Stimulated activated CD8-positive, alpha-beta memory T cell treated with anti-CD3 and anti-CD28 coated beads, Interleukin-12 subunit alpha, Interleukin-12 subunit beta, amount 100 ng/mL, for 24 hours (primary cell): ENCODE measurements at regions not wholly inside any gene's neighbourhood (a gene's known extent, or its start where the extent isn't known, plus 50 kb on each side); places are given as distances from the start of the nearest gene placed in this dataset.
"Not testable (repeated sequence)": the region's sequence is repeated elsewhere in the genome, so short reads cannot be mapped to it uniquely, and the experiment has no call there.

Source experiments
- DNase-seq: peaks from one replicate; pipeline ENCODE4 v3.0.0-alpha.2; 2020; ENCODE audit errors: extremely low read depth

DNA sequence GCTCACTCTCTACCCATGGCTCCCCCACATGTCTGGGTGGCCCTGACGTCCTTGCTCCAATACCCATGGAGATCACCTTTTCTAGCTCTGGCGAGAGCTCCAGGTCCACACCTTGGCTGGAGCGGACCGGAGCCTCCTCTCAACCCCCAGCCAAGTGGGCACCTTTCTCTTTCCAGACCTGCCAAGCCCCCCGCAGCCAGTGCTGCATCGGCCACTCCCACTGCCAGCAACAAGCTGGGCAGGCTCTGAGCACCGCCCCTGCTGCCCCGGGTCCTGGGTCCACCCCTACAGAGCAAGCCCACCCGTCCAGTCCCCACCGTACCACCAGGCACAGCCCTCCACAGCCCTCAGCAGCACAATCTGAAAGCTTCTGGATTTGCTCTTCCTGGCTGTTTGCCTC, 98.2 kb upstream of the C14orf180 start:
- no peak for DNase-seq

DNA sequence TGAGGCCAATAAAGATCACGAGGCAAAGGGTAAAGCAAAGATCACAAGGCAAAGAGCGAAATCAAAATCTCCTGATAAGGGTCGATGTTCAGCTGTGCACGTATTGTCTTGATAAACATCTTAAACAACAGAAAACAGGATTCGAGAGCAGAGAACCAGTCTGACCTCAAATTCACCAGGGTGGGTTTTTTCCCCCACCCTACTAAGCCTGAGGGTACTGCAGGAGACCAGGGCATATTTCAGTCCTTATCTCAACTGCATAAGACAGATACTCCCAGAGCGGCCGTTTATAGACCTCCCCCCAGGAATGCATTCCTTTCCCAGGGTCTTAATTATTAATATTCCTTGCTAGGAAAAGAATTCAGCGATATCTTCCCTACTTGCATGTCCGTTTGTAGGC, 97.5 kb upstream of the C14orf180 start:
- DNase-seq, result not testable (repeated sequence)

DNA sequence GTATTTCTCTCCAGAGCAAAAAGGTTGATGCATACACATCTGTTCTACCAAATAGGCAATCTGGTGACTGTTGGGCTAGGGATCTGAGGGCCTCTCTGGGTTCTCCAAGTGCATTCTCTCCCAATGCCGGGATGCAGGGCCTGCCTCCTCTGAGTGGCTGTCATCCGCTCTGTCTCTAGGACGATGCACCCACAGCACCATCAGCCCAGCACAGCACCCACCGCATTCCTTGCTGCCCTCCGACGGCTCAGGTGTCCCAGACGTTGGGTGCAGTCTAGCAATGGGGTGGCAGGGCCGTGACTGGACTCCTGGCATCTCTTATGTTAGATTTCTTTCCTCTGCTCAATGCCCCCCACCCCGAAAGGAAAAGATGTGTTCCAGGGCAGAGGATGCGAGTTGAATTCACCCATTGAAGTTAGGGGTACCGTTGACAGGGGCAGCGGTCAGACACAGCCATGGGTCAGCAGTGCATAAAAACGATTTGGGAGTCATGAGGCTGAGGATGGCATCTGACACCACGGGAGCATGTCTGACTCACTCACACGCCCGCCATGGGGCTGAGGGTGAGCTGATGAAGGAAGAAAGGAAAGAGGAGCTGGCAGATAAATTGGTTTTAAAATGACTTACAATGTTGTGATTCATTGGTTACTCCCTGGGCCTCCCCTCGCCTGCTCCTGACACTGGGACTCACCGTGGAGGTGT, 93.2 kb upstream of the C14orf180 start:
- no peak for DNase-seq

DNA sequence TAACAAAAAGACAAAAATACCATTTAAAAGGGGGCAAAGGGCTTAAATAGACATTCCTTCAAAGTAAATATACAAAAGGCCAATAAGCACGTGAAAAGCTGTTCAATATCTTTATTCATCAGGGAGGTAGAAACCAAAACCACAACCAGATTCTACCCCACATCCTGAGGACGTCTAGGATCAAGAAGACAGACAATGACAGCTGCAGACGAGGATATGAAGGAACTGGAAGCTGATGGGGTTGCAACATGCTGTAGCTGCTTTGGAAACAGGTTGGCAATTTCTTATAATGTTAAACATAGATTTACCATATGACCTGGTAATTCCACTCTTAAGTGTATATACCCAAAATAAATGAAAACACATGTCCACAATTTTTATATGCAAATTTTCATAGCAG, 85.1 kb upstream of the C14orf180 start:
- no peak for DNase-seq

DNA sequence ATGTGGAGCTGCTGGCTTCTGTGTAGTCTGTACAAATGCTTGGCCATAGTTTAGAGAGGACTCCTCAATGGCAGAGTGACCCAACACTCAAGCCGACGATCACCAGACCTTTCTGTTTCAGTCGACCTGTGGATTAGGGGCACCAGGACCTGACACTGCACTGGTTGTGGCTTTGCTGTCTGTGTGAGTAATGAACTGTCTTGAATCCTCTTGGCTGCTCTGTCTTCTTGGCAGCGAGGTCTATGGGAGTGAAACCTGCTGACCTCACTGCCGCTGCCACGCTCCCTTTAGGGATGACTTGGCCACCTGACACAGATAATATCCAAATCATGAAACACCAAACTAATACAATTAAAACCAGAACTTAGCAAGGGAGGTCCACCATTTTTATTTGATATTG, 83.5 kb upstream of the C14orf180 start:
- DNase-seq, result no peak

DNA sequence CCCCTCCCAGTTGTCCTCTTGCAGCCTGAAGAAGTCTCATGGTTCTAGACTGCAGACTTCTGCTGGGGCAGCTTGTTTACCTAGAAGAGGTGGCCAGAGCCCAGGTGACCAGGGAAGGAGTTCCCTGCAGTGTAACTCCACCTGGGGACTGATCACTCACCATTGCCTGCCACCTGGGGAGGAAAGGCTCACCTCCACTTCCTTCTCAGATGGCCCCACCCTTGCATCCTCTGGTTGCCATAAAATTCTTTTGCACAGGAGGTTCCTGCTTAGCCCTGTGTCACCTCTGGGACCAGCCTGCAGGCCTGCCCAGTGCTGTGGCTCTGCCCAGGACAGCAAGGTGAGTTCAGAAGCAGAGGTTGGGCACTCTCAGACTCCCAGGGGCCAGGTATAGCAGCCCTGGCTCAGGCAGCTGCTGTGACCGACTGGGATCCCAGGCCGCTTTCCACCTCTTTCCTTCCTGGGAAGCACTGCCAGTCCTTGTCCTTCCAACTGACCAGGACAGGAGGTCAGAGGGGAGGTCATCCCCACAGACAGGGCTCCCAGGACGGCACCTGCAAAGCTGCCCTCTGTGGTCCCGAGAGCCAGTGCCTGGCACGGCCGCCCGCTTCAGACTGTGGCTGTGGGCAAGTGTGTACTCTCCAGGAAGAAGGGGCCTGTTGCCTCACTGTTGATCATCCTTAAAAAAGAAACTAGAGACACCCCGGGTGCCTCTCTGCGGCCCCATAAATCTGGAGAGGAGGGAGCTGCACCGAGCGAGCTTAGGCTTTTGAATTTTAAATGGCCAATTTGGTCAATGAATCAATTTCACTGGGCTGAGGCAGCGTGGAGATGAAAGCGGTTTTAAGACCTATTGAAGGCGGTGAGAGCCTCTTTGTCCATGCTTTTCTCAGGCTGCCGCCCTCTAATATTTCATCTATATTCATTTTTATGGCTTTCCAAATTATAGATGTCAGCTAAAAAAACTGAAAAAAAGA, 79.5 kb upstream of the C14orf180 start:
- no peak for DNase-seq

DNA sequence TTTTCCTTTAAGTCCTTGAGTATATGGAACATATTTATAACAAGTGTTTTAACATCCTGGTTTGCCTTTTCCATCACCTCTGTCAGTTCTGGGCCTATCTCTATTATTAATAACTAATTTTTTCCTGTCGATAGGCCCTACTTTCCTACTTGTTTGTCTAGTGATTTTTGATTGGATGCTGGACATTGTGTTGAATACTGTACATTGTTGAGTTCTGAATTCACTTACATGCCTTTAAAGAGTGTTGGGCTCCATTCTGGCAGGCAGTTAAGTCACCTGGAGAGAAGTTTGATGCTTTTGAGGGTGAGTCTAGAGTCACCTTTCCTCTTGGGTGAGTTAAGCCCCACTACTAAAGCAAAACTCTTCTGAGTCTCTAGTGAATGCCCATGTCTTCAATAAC, 77.5 kb upstream of the C14orf180 start:
- DNase-seq, result no peak

DNA sequence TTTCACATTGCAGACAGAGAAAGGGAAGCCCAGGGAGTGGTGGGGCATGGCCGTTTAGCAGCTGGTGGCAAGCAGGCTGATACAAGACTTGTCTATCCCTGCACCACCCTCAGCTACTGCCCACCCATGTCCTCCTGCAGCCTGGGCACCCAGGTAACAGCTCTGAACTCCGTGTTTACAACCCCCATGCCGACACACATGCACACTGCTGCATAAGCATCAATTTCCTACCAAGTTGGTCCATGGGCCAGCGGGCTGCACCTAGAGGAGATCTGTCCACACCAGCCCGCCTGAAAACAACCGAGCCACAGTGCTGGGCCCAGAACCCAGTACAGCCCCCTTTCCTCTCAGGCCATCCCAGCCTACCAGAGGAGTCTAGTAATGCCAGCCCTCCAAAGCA, 75.9 kb upstream of the C14orf180 start:
- no peak for DNase-seq

DNA sequence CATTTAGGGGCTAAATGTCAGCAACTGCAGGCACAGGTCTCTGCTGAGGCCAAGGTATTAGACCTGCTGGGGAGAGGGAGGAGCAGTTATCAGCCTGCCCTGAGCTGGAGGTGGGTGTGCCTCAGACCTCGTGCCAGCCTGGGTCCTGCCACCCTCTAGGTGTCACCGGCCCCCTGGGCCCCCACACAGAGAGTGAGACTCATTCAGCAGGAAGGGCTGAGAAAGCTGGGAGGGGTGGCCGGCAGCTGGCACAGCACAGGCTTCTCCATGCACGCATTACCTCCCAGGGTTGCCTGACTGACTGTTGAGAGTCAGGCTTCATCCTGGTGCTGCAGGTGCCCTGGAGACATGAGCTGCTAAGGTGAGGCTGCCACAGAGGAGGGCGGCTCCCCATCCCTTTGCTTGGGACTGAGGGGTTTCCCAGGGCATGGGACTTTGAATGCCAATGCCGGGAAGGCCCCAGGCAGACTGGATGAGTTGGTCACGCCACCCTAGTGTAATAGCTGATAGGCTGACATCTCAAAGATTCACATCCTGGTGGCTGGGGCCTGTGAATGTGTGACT, 75.3 kb upstream of the C14orf180 start:
- DNase-seq, result no peak

DNA sequence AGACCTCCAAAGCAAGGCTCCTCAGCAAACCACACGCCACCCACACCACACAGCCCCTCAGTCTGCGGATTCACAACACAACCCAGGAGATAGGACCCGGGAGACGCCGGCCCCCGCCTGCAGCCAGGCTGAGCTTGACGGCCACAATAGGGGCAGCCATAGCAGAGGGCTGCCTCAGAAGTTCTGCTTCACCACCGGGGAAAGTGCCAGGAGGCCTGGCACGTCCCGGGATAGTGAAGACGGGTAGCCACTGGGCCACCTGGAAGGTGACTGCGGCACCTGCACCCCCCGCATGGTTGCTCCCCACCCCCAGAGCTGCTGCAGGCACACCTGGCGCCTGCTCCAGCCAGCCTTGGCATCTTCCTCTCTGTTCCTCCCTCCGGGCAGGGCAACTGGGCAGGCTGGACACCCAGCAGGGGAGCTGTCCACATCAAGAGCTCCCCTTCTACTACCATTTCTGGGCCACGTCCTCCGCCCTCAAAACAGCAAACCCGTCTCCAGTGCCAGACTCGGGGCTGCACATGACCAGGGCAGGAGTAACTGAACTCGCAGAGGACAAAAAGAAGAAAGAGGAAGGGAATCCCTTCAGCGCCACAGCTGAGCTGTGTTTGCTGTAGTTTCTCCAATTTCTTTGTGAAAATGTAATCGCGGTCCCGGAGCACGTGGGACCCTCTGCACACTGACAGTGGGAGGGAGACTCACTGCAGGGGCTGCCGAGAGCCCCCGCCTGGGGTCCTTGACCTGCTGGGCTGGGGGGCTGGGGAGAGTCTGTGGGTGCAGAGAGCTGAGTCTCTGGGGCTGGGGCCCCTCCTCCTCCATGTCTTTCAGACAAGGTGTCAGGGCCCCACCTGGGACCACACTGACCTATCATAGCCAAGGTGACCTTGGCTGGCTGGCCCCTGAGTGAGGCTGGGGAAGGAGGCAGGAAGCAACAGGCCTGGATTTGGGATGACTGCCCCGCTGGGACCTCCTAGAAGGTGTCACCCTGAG, 74.2 kb upstream of the C14orf180 start:
- DNase-seq, result no peak

DNA sequence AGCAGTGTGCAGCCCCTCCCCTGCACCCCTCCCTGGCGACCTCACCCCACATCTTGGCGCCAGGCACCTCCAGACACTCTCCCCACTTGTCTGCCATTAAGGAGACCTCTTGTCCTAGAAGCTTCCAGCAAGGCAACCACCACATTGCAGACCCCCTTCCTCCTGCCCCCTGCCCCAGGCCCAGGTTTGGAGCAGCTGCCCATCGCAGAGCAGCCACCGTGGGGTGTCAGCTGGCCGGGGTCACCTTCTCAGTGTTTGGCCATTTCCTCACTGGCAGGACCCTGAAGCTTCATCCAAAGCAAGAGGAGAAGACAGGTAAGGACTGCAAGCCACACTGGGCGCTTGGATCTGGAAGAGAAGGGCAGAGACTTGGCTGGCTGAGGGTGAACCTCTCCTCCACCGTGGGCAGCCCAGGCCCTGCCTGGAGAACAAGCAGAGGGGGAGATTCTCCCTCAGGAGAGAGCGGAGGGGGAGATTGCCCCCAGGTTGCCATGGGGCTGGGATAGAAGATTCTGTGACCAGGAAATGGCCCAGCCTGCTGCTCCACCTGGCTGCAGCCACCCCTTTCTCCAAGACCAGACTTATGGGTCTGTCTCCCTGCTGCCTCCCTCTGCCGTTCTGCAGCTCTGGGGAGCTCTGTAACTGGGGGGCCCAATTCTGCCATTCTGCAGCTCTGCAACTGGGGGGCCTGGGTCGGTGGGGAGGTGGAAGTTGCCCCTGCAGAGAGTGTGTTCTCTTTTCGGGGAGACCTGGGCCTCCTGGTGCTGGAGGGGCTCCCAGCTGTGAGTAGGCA, 72.9 kb upstream of the C14orf180 start:
- DNase-seq, result no peak

DNA sequence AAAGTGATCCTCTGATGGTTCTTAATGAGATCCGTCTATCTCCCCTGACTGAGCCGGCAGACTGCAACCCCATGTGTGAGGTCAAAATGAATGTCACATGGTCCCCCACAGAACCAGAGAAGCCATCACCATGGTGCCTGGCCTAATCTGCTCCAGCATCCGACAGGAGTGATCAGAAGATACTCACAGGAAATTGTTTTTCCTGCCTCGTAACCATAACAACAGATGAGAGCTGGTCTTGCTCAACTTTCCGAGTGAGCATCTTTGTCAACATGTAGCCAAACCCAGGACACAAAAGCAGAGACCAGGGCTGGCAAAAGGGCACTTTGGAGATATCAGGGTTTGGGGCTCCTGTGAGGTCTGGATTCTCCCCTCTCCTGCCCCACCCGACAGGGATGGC, 72.1 kb upstream of the C14orf180 start:
- no peak for DNase-seq

DNA sequence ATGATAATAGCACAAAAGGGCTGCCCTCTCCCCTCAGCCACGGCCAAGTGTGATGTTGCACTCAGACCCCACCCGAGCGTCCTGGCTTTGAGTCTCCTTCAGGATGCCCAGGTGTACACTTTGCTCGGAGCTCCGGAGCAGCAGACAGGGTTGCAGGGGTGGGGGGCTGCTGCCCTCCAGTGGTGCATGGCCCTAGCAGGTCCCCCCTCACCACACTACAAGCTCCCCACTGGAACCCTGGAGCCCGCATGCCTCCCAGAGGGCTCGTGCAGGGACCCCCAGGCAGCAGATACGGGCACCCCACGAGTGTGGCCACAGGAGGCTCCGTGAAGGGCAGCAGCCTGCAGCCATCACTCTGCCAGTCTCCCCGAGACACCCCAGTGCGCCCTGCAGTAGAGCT, 69.9 kb upstream of the C14orf180 start:
- no peak for DNase-seq

DNA sequence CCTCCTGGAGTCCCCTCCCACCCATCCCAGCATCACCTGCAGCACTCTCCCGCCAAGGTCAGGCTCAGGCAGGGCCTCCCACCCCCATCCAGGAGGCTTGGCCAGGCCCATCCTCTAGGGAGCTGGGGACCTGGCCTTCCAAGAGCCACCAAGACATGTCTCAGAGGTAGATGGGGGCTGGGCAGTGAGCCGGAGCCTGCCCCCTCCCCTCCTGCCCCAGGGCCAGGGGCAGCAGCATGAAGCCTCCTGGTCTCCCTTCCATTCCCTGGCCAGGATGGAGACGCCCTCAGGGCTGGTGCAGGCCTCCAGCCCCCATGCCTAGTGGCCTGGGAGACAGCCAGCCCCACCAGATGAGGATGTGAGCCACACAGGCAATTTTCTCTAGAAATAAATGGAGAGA, 69.3 kb upstream of the C14orf180 start:
- no peak for DNase-seq

DNA sequence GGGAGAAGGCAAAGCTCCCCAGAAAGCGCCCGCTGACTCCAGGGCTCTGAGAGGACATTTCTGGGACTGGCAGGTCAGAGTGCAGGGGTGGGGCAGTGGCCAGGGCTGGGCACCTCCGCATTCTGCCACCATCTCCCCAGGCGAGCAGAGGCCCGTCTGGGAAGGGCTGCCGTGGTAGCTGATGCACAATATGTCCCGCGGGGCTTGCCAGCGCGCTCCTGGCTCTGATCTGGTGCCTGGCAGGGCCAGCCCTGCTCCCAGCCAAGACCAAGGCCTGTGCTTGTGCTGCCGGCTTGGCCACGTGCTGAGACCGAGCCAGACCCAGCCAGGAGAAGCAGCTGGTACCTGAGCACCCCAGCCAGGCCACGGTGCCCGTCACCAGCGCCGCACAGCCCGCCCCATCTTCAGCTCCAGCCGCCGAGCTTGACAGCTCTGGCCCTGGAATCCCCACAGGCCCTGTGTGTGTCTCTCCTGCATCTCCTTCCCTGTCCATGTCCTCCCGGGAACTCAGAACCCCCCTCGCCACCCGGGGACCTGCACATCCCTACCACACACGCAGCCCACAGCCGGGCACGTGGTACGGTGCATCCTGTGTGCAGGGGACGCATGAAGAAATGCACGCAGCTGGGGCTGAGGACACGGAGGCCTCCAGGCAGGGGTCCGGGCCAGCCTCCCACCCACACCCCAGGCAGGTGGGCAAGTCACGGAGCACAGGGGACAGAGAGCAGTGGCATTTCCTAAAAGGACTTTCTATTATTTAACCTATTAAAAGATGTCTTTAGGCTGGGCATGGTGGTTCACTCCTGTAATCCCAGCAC, 68.6 kb upstream of the C14orf180 start:
- no peak for DNase-seq

DNA sequence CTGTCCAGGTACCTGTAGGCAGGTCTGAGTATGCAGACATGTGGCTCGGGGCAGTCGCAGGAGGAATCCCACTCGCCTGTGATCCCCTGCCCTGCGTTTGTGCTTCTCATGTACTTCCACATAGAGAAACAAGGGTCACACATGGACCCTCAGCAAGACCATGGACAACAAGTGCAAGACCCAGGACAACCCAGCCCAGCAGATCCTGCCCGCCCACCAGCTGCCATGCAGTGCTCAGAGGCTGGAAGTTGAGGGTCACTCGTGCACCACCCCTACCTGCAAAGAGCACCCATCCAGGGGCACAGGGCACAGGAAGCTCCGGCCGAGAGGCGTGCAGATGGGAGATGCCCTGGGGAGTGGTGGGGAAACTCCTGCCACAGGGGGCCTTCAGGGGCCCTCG, 67.5 kb upstream of the C14orf180 start:
- DNase-seq, result no peak

DNA sequence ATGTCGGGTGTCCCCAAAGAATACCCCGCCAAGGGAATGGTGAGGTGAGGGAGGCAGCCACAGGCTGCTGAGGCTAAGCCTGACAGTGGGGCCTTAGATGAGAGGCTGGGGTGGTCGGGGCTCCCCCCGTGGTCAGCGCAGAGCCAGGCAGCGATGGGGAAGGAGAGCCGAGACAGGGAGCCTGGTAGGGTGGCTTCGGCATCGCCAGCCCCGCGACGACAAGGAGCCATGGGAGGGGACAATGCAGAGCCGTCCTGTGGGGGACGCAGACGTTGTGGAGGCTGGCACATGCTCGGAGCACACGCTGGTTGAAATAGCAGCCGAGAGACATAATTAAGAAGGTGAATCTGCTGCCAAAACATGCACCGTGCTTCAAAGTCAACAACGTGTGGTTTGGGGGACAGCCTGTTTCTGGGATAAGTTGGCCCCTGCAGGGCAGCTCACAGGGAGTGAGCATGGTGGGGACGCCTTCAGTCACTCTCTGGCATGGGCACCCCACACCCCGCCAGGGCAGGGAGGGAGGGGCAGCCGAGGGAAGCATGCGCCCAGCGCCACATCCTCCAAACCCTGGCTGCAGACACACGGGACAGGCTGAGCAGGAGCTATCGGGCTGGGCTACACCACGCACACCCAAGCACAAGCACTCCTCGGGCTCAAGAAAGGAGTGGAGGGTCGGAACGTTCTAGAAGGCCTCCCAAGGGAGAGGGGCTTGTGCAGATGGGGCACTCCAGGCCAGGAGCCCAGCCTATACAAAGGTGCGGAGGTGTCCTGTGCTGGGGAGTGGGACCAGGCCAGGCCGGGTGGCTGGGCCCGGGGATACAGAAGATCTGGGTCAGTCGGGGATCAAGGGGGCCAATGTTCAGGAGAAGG, 66.6 kb upstream of the C14orf180 start:
- no peak for DNase-seq

DNA sequence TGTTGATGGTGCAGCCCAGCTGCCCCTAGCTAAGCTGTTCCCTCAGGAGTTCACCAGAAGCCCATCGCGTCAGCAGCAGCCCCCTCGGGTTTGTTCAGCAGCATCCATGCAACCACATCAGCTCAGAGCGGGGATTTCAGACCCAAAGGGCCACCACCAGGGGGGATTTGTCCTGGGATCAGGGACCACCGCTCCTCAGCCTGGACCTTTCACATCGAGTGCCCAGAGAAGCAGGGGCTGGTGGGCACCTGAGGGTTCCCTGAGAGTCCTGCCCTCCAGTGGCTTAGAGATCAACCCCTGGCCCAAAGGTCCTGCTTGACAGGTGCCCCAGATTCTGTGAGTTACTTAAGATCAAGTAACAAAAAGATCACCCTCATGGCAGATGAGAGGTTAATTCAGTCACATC, 65.9 kb upstream of the C14orf180 start:
- DNase-seq, result no peak
